Activated CD4-positive, alpha-beta T cell treated with anti-CD3 and anti-CD28 coated beads for 36 hours (primary cell): ENCODE measurements at regions not wholly inside any gene's neighbourhood (a gene's known extent, or its start where the extent isn't known, plus 50 kb on each side); places are given as distances from the start of the nearest gene placed in this dataset.

Experiments used
- ATAC-seq: fragments of 200-7000 bp; cut with Tn5 transposase; one replicate; pipeline ENCODE4 v1.10.0; 2021; ENCODE audit warnings: mild to moderate bottlenecking, moderate library complexity
- CTCF ChIA-PET: fragments of 350-600 bp; sonication (Branson Sonifier 250); formaldehyde crosslinking; loops from one replicate; lab custom pipeline; 2021; ENCODE audit warnings: antibody characterized with exemption; lab: Charles Lee
- POLR2A ChIA-PET: fragments of 350-600 bp; sonication (Branson Sonifier 250); formaldehyde crosslinking; loops from one replicate; lab custom pipeline; 2021; ENCODE audit warnings: antibody characterized with exemption, inconsistent platforms; lab: Charles Lee
- DNase-seq: peaks from one replicate; pipeline ENCODE4 v3.0.0-alpha.2; 2020
- H3K27ac Mint-ChIP-seq: one replicate; pipeline ENCODE4 v1.8.0; 2021; ENCODE audit warnings: mixed read lengths
- H3K27me3 Mint-ChIP-seq: one replicate; pipeline ENCODE4 v1.8.0; 2021; ENCODE audit warnings: mixed read lengths
- H3K36me3 Mint-ChIP-seq: one replicate; pipeline ENCODE4 v1.8.0; 2021; ENCODE audit warnings: low read depth, mixed read lengths
- H3K4me1 Mint-ChIP-seq: one replicate; pipeline ENCODE4 v1.8.0; 2021; ENCODE audit warnings: mixed read lengths
- H3K4me3 Mint-ChIP-seq: one replicate; pipeline ENCODE4 v1.8.0; 2021; ENCODE audit warnings: mild to moderate bottlenecking, moderate library complexity, mixed read lengths
- H3K9me3 Mint-ChIP-seq: one replicate; pipeline ENCODE4 v1.8.0; 2021; ENCODE audit warnings: low read depth, mixed read lengths
- intact Hi-C, 2 experiments: fragments of 100-400 bp; cut with DNase I in 1 of 2; cut with micrococcal nuclease in 1 of 2; formaldehyde crosslinking; loops; one replicate each; pipeline versions ENCODE4 v1.14.2 to v1.15.1; 2022 to 2024; cut with DNase I, micrococcal nuclease

DNA sequence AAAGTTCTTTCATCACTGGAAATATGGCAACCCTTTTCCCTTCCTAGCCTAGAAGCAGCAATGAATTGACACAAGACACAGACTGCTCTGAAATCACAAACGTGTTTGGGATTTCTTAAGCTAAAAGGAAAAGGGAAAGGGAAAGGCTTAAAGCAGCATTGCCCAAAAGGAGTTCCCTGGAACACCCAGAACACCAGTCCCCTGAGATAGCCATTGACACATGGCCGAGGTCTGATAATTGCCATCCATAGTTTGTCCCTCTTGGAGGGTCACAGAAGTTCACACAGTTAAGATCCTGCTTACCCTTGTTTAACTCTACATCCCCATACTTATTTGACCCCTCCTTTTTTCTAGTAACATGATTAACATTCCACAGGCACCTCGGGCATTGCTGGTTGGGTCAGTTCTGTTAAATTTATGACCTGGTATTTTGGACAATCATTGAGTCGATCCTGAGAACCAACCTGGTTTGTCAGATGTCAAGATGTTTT lies 72.9 kb downstream of the ZNF281 start:
- ChIA-PET CTCF (no interaction called here), POLR2A (no interaction called here)
- H3K9me3 Mint-ChIP-seq: no peaks in the 10 kb centered on the region
- H3K4me1 Mint-ChIP-seq: peaks cover 23% of the 10 kb centered on the region
- intact Hi-C loops: loop anchor here in 1 of 2 experiments (2.0 kb wide), 1 partner anchor 14 kb away; no protein-coding TSS in a partner anchor
- ATAC-seq (no peak), DNase-seq (no peak)
- H3K27ac Mint-ChIP-seq: no peak overlapping the region
- no peaks in the 10 kb centered on the region for H3K27me3 Mint-ChIP-seq
- no peak overlapping the region for H3K4me3 Mint-ChIP-seq
- H3K36me3 Mint-ChIP-seq: no peaks in the 10 kb centered on the region

DNA sequence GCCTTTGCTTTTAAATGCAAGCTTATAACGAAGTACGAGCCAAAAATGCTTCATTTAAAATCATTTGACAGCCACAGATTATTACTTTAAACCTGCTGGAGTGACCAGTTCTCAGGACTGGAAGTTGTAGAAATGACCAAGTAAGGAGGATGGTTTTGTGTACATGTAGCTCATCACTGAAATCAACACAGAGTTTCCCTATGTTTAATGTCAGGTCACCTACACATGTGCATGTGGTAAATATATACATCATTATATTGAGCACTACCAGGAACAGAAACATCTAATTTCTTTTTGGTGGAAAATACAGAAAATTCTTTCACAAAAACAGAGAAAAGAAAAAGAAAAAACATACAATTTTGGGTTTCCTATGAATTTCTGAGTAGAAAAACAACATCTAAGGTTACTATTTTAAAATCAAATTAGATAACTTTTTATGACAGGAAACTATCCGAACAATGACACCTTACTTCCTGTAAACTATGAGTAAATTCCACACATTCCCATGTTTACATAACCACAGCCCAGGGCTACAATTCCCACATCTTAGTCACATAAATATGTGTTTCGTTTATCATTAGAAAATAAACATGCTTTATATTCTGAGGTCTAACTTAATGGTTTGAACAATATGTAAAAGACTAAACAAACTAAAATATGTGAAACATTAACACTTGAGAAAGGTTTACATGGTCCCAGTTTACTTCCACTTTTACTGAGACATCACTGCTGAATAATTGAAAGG lies 73.6 kb downstream of the ZNF281 start:
- Mint-ChIP-seq H3K27me3 (no peaks in the 10 kb centered on the region), H3K36me3 (no peaks in the 10 kb centered on the region), H3K9me3 (no peaks in the 10 kb centered on the region), H3K4me3 (no peak overlapping the region), H3K27ac (no peak overlapping the region), H3K4me1 (peaks cover 23% of the 10 kb centered on the region)
- ATAC-seq: no peak
- ChIA-PET CTCF (interaction anchor here (0.9 kb wide), 1 partner anchor 58 kb away, joined by 3 read pairs; no protein-coding TSS in a partner anchor), POLR2A (no interaction called here)
- intact Hi-C loops: loop anchor here in 1 of 2 experiments (2.0 kb wide), 1 partner anchor 15 kb away; no protein-coding TSS in a partner anchor
- DNase-seq: no peak

DNA sequence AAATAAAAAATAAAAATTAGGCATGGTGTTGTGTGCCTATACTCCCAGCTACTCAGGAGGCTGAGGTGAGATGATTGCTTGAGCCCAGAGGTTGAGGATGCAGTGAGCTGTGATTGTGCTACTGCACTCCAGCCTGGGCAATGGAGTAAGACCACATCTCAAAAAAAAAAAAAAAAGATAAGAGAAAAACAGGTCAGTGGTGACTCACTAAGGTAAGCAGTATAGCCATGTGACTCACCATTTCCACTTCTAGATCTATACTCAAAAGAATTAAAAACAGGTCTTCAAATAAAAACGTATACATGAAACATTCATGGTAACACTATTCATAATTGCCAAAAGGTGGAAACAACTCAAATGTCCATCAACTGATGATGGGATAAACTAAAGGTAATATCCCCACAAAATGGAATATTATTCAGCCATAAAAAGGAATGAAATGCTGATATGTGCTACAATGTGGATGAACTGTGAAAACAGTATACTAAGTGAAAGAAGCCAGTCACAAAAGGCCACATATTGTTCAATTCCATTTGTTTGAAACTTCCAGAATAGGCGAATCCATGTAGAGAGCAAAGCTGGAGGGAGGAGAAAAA lies 75.1 kb downstream of the ZNF281 start:
- H3K4me3 Mint-ChIP-seq: no peak overlapping the region
- ChIA-PET POLR2A (interaction anchor here (0.6 kb wide), 1 partner anchor 247 kb away, joined by 6 read pairs; no protein-coding TSS in a partner anchor), CTCF (no interaction called here)
- H3K4me1 Mint-ChIP-seq: peaks cover 23% of the 10 kb centered on the region
- H3K27ac Mint-ChIP-seq: no peak overlapping the region
- ATAC-seq (peak; percentile 73), DNase-seq (no peak)
- no peaks in the 10 kb centered on the region for H3K27me3 Mint-ChIP-seq
- no peaks in the 10 kb centered on the region for H3K36me3 Mint-ChIP-seq
- intact Hi-C loops: no loop called here
- H3K9me3 Mint-ChIP-seq: no peaks in the 10 kb centered on the region

DNA sequence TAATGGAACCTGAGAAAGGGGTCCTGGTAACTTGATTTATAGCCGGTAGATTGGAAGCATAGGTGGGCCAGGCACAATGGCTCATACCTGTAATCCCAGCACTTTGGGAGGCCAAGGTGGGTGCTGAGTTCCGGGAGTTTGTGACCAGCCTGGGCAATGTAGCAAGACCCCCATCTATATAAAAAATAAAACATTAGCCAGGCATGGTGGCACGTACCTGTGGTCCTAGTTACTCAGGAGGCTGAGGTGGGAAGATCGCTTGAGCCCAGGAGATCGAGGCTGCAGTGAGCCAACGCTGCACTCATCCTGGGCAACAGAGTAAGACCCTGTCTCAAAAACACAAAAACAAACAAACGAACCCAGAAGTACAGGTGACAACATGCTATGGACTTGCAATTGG lies 76.5 kb downstream of the ZNF281 start:
- ChIA-PET POLR2A (no interaction called here), CTCF (no interaction called here)
- Mint-ChIP-seq H3K27ac (no peak overlapping the region), H3K4me3 (no peak overlapping the region), H3K27me3 (no peaks in the 10 kb centered on the region), H3K9me3 (no peaks in the 10 kb centered on the region), H3K4me1 (peaks cover 20% of the 10 kb centered on the region), H3K36me3 (no peaks in the 10 kb centered on the region)
- intact Hi-C loops: no loop called here
- no peak for DNase-seq
- no peak for ATAC-seq

DNA sequence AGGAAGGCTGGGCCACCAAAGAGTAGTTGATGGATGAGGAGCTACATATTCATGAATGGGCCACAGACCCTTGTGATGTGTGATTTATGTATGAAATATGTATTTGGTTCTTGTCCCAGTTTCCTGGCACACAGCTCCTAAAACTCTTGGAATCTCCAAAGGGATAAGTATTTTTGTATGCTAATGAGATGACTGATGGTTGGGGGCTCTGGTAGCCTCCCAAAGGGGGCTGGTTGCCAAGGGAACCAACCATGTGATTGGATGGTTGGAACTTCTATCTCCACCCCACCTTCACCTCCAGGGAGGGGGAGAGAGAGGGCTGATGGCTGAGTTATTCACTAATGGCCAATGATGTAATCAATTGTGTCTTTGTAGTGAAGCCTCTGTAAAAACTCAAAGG lies 77.1 kb downstream of the ZNF281 start:
- DNase-seq (no peak), ATAC-seq (no peak)
- H3K36me3 Mint-ChIP-seq: no peaks in the 10 kb centered on the region
- intact Hi-C loops: no loop called here
- peaks cover 15% of the 10 kb centered on the region for H3K4me1 Mint-ChIP-seq
- H3K27me3 Mint-ChIP-seq: peaks cover under 1% of the 10 kb centered on the region
- no peak overlapping the region for H3K27ac Mint-ChIP-seq
- POLR2A ChIA-PET: no interaction called here
- CTCF ChIA-PET: no interaction called here
- no peak overlapping the region for H3K4me3 Mint-ChIP-seq
- H3K9me3 Mint-ChIP-seq: no peaks in the 10 kb centered on the region

DNA sequence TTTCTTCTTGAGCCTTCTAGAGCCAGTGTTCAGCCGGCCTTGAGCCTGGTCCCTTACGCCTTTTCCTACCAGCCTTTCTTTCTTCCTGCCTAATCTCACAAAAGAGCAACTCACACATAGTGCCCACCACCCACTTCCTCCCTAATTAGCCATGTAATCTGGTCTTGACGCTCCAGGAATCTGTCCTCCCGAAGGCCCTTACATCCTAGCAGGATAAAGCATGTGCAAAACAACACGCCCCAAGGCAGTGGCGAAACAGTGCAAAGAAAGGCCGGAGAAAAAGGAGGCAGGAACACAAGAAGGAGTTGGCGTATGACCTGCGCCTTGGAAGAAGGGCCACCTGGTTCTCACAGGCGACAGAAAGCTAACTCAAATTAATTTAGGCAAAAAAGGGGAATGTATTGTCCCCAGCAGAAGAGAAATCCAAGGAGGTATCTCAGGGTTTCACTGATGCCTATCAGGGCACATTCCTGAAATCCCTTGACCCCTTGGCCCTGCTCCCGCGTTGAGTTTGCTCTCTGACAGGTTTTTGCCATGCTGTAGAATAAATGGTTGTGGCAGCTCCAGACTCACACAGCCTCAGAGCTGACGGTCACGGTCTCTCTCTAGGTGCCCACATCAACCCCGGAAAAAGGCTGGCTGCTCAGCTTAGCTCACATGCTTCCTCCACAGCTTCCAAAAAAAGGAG lies 79.0 kb downstream of the ZNF281 start:
- Mint-ChIP-seq H3K27ac (no peak overlapping the region), H3K27me3 (peaks cover 5% of the 10 kb centered on the region), H3K9me3 (no peaks in the 10 kb centered on the region), H3K4me1 (peaks cover 4% of the 10 kb centered on the region), H3K4me3 (no peak overlapping the region), H3K36me3 (no peaks in the 10 kb centered on the region)
- DNase-seq (no peak), ATAC-seq (no peak)
- CTCF ChIA-PET: interaction anchor here (1.2 kb wide), 1 partner anchor 9 kb away, joined by 3 read pairs; no protein-coding TSS in a partner anchor
- POLR2A ChIA-PET: no interaction called here
- intact Hi-C loops: no loop called here

DNA sequence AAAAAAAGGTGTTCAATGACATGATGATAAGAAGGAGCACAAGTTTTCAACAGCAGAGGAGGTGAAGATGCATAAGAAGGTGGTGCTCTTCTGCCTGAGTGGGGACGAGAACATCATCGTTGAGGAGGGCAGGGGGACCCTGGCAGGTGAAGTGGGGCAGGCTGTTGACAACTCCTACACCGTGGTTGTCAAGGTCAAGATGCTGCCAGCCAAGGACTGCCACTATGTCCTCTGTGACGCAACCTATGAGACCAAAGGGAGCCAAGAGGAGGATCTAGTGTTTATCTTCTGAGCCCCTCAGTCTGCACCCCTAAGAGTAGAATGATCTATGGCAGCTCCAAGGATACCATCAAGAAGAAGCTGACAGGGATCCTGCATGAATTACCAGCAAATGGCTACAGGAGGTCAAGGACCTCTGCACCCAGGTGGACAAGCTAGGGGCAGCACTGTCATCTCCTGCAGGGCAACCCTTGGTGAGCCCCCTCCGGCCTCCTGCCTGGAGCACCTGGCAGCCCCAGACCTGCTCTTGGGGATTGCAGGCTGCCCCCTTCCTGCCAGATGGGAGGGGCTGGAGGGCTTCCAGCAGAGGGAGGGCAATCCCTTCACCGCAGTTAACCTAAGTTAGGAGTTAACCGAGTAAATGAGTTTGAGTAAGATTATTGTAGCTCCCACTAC lies 80.5 kb downstream of the ZNF281 start:
- intact Hi-C loops: no loop called here
- Mint-ChIP-seq H3K4me3 (no peak overlapping the region), H3K27ac (no peak overlapping the region), H3K36me3 (no peaks in the 10 kb centered on the region), H3K4me1 (no peaks in the 10 kb centered on the region), H3K27me3 (peaks cover 5% of the 10 kb centered on the region), H3K9me3 (no peaks in the 10 kb centered on the region)
- POLR2A ChIA-PET: no interaction called here
- ATAC-seq (no peak), DNase-seq (no peak)
- CTCF ChIA-PET: interaction anchor here (1.2 kb wide), 1 partner anchor 8 kb away, joined by 3 read pairs; no protein-coding TSS in a partner anchor

DNA sequence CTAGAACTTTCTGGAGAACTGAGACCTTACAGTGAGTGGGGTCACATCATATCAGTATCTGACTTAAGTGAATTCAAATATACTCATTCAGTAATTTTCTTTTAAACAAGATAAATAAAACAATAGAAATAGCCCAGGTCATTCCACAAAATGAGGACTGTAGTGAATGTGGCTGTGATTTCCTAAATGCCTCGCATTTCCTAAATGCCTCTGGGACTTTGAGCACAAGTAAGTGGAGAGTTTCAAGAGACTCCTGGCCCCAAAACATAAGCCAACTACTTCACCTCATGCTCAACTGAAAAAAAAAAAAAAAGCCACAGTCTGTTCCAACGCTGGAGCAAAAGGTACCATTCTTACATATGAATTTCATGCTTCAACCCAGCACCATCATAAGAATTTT lies 81.5 kb downstream of the ZNF281 start:
- CTCF ChIA-PET: no interaction called here
- Mint-ChIP-seq H3K27me3 (peaks cover 5% of the 10 kb centered on the region), H3K36me3 (no peaks in the 10 kb centered on the region), H3K4me1 (no peaks in the 10 kb centered on the region), H3K9me3 (no peaks in the 10 kb centered on the region), H3K27ac (no peak overlapping the region), H3K4me3 (no peak overlapping the region)
- ATAC-seq (no peak), DNase-seq (no peak)
- intact Hi-C loops: no loop called here
- POLR2A ChIA-PET: interaction anchor here (0.6 kb wide), 1 partner anchor 22 kb away, joined by 7 read pairs; no protein-coding TSS in a partner anchor

DNA sequence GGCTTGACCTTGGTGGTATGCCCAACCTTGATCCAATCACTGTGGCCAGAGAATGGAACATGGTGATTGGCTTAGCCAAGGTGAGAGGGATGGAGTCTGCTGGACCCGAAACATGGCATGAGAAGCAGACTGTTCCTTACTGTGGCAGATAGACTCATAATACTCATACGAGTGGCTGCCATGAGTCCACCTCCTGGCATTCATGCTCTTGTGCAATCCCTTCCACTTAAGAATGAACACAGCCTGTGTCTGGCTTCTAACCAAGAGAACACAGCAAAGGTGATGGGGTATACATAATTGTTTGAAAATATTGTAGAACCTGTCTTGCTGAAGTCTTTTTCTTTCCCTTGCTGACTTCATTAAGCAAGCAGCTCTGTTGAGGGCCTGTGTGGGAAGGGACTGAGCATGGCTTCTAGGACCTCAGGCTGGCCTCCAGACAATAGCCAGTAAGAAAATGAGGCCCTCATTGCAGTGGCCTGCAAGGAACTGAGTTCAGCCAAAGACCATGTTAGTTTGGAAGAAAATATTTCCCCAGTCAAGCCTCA lies 85.9 kb downstream of the ZNF281 start:
- Mint-ChIP-seq H3K27me3 (peaks cover 5% of the 10 kb centered on the region), H3K4me3 (no peak overlapping the region), H3K36me3 (no peaks in the 10 kb centered on the region), H3K27ac (no peak overlapping the region), H3K4me1 (no peaks in the 10 kb centered on the region), H3K9me3 (no peaks in the 10 kb centered on the region)
- intact Hi-C loops: no loop called here
- ATAC-seq: no peak
- POLR2A ChIA-PET: no interaction called here
- CTCF ChIA-PET: interaction anchor here (0.6 kb wide), 1 partner anchor 10 kb away, joined by 3 read pairs; no protein-coding TSS in a partner anchor
- no peak for DNase-seq

DNA sequence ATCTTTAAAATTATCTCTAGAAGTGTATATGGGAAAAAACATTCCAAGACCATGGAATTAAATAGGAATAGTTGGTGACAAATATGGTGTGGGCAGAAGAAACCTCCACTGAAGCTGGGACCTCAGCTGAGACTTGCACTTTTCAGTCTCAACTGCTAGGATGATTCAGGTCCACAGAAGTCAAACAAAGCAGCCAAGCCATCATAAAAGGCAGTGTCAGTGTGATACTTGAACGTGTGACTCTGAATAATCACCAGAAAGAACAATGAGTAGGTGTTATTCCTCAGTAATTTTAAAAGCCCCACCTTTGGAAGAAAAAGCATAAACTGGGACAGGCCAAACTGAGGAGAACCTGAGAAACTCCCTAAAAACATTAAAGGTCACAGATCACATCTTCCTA lies 90.7 kb downstream of the ZNF281 start:
- H3K4me1 Mint-ChIP-seq: no peaks in the 10 kb centered on the region
- no peak overlapping the region for H3K4me3 Mint-ChIP-seq
- no peaks in the 10 kb centered on the region for H3K36me3 Mint-ChIP-seq
- POLR2A ChIA-PET: no interaction called here
- no peak for ATAC-seq
- CTCF ChIA-PET: no interaction called here
- no peak for DNase-seq
- H3K9me3 Mint-ChIP-seq: no peaks in the 10 kb centered on the region
- H3K27ac Mint-ChIP-seq: no peak overlapping the region
- intact Hi-C loops: no loop called here
- peaks cover 4% of the 10 kb centered on the region for H3K27me3 Mint-ChIP-seq

DNA sequence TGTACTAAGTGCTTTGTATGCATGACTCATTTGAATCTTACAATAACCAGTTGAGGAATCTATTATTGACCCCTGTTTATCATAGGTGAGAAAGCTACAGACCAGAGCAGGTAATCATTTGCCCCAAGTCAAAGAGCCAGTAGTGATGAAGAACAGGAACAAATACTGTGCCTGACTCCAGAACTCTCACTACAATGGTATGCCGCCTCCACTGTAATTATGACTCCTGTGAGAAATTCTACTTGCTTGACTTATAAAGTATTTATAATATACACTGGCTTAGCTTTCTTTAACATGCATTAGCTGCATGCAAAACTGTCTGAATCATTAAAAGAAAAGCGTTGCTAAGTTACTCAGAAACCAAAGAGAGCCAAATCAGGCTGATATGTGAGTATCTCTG lies 92.6 kb downstream of the ZNF281 start:
- Mint-ChIP-seq H3K4me1 (no peaks in the 10 kb centered on the region), H3K27me3 (peaks cover 6% of the 10 kb centered on the region), H3K9me3 (no peaks in the 10 kb centered on the region), H3K36me3 (no peaks in the 10 kb centered on the region), H3K27ac (no peak overlapping the region), H3K4me3 (no peak overlapping the region)
- DNase-seq: no peak
- intact Hi-C loops: no loop called here
- ChIA-PET POLR2A (no interaction called here), CTCF (no interaction called here)
- no peak for ATAC-seq
